ENCODE measurements at regions not wholly inside any gene's neighbourhood (a gene's known extent, or its start where the extent isn't known, plus 50 kb on each side); places are given as distances from the start of the nearest gene placed in this dataset.

- no peak for TF ChIP-seq CTCF (IDR thresholded peaks at IDR 0.05)
- no peak for TF ChIP-seq ZFX (IDR thresholded peaks at IDR 0.05; ENCODE audit: borderline replicate concordance)
Measured at GRCh38 chr16:51867386-51868065, 679.4 kb downstream of the TOX3 start.
